ENCODE measurements at regions not wholly inside any gene's neighbourhood (a gene's known extent, or its start where the extent isn't known, plus 50 kb on each side); places are given as distances from the start of the nearest gene placed in this dataset.

GRCh38 chr5:163089230-163089629, 348.2 kb upstream of the CCNG1 start:
- no peak for DNase-seq (ENCODE audit: low spot score)
- no peak for TF ChIP-seq CTCF (IDR thresholded peaks at IDR 0.05; ENCODE audit: extremely low read depth, insufficient read depth, missing control alignments)
- in situ Hi-C loops (cut with MboI; ENCODE audit: low pct_unique_long_range_greater_than_20kb, low sequenced_read_pairs, unreplicated experiment) = no loop called here

GRCh38 chr5:163089926-163090325, 347.5 kb upstream of the CCNG1 start:
- in situ Hi-C loops (cut with MboI; ENCODE audit: low pct_unique_long_range_greater_than_20kb, low sequenced_read_pairs, unreplicated experiment) = no loop called here
- no peak for DNase-seq (ENCODE audit: low spot score)
- no peak for TF ChIP-seq CTCF (IDR thresholded peaks at IDR 0.05; ENCODE audit: extremely low read depth, insufficient read depth, missing control alignments)

GRCh38 chr5:163094492-163095180, 342.8 kb upstream of the CCNG1 start:
- peak; percentile 12 for DNase-seq (ENCODE audit: low spot score)
- TF ChIP-seq CTCF (IDR thresholded peaks at IDR 0.05; ENCODE audit: extremely low read depth, insufficient read depth, missing control alignments) = no peak
- in situ Hi-C loops (cut with MboI; ENCODE audit: low pct_unique_long_range_greater_than_20kb, low sequenced_read_pairs, unreplicated experiment) = no loop called here

- peak; percentile 33 for TF ChIP-seq CTCF (IDR thresholded peaks at IDR 0.05; ENCODE audit: extremely low read depth, insufficient read depth, missing control alignments)
- DNase-seq (ENCODE audit: low spot score) = no peak
- in situ Hi-C loops (cut with MboI; ENCODE audit: low pct_unique_long_range_greater_than_20kb, low sequenced_read_pairs, unreplicated experiment) = no loop called here
Measured at GRCh38 chr5:163104464-163104863, 332.9 kb upstream of the CCNG1 start.

- TF ChIP-seq CTCF (IDR thresholded peaks at IDR 0.05; ENCODE audit: extremely low read depth, insufficient read depth, missing control alignments) = no peak
- DNase-seq (ENCODE audit: low spot score) = no peak
- in situ Hi-C loops (cut with MboI; ENCODE audit: low pct_unique_long_range_greater_than_20kb, low sequenced_read_pairs, unreplicated experiment) = no loop called here
Measured at GRCh38 chr5:163105456-163105855, 331.9 kb upstream of the CCNG1 start.

GRCh38 chr5:163106098-163106497, 331.3 kb upstream of the CCNG1 start:
- in situ Hi-C loops (cut with MboI; ENCODE audit: low pct_unique_long_range_greater_than_20kb, low sequenced_read_pairs, unreplicated experiment) = no loop called here
- no peak for DNase-seq (ENCODE audit: low spot score)

More at GRCh38 chr5:163106098-163106497, 331.3 kb upstream of the CCNG1 start:
- TF ChIP-seq CTCF (IDR thresholded peaks at IDR 0.05; ENCODE audit: extremely low read depth, insufficient read depth, missing control alignments) = no peak
